ENCODE measurements at regions not wholly inside any gene's neighbourhood (a gene's known extent, or its start where the extent isn't known, plus 50 kb on each side); places are given as distances from the start of the nearest gene placed in this dataset.

DNA sequence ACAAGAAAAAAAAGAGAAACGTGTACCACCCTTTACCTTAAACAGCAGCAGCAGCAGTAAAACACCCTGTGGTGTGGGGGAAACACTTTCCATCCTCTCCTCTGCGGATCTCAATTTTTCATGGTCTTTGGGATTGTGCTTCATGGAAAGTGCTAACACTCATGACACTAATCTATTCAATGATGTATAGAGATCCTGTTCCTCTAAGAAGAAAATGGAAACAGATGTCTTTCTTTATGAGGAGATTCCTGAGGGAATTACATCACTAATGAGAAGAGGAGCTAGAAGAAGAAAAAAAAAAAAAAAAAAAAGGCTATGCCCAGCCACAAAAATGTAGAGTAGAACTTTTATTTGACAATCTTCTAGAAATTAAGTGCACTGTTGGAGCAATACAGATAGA, 62.9 kb upstream of the NDST3 start:
- DNase-seq: no peak

DNA sequence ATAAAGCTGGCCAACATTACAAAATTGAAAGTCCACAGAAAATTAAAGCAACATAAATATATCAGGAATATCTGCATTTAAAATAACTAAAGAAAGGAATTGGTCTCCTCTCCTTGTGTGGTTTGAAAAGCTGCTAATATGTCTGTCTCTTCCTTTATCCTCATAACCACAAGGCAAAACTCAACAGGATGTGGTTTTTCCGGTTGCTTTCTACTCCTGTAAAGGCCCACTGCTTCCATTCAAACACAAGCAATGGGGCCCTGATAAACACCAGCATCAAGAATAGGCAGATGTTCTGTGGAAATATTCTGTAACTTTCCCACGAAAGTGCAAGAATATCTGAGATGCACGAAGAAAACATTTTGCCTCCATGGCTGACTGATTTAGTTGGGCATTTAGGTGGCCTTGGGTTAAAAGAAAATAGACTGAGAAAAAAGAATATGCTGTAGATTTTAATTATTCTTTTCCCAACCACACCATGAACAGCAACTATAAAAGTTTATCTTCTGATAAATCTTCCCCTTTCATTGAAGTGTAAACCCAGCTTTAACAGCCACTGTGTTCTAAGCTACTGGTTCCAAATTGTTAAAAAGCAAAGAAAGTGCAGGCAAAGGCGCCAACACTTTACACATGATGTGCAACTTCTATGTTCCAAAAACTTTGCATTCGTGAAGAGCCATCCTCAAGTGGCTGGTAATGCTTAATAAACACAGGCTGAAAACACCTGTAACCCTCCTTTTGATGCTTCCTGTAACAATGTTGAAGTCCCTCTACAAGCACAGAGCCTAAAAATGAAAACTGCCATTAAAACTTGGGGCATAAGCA, 50.5 kb upstream of the NDST3 start:
- DNase-seq: no peak

DNA sequence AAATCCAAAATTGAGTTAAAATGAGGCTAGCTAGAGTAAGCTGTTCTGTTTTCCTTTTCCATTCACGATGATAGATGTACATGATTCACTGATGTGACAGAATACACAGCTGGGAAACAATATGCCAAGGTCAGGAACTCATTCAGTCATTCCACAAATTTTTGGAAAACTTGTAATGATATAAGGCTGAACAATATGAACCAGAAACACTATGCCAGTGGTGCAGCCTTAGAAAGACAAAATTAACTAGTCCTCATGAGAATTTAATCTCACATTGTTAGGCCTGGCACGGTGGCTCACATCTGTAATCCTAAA, 50.0 kb upstream of the NDST3 start:
- no peak for DNase-seq
